NCI-H2171 (cell line): ENCODE measurements at regions not wholly inside any gene's neighbourhood (a gene's known extent, or its start where the extent isn't known, plus 50 kb on each side); places are given as distances from the start of the nearest gene placed in this dataset.

Experiments used
- DNase-seq: peaks from one replicate; lab custom pipeline; 2025; lab: John Stamatoyannopoulos, UW

GRCh38 chr7:96484845-96485244 is 162.9 kb upstream of the SLC25A13 start:
- no peak for DNase-seq

DNA sequence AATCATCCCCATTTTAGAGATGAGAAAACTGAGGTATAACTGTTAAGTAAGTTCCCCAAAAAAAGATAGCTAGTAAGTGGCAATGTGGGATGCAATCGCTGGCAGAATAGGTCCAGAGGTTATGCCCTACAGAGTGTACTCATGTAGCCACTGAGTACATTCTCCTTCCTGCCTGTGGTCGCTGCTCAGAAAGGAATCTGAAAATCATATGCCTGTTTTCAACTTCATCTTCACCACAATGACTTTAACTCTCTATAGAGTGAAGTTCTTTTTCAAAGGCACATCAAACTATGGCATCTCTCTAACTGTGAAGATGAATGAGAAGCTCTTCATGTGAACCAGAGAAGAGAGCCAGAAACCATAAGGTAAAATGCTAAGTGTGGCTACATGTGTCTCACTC is 162.2 kb upstream of the SLC25A13 start:
- DNase-seq = no peak

- no peak for DNase-seq
Measured at GRCh38 chr7:96481796-96482195, 159.9 kb upstream of the SLC25A13 start.

DNA sequence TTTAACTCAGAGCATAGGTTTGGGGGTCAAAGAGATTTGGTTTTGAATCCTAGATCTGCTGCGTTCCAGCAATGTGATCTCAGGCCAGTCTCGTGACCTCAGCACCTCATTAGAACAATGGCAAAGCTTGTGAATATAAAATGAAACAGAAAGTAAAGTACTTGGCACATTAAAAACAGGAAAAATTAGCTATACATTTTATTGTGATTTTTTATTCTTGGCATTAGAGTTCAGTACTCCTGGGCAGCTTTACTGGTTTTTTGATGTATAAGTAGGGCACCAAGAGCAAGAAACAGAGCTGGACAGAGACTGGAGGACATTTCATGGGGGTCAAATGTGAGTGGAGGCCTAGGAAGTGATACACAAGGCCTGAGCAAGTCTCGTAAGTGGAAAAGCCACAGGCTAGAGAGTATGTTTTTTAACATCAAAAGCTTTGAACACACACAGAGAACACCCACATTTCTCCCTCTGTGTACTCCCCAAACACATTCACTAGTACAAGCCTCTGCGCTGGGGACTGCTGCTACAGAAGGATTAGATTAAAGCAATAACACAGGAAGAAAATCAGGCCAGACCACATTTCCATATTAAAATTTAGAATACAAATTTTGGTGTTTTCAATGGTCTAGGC is 157.2 kb upstream of the SLC25A13 start:
- no peak for DNase-seq

DNA sequence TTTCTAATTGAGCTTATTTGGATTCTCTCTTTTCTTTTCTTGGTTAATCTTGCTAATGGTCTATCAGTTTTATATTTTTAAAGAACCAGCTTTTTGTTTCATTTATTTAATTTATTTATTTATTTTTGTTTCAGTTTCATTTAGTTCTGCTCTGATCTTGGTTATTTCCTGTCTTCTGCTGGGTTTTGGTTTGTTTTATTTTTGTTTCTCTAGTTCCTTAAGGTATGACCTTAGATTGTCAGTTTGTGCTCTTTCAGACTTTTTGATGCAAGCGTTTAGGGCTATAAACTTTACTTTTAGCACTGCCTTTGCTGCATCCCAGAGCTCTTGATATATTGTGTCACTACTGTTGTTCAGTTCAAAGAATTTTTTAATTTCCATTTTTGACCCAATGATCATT is 149.7 kb upstream of the SLC25A13 start:
- DNase-seq = no peak

GRCh38 chr7:96452146-96452545 is 130.2 kb upstream of the SLC25A13 start:
- DNase-seq = no peak

DNA sequence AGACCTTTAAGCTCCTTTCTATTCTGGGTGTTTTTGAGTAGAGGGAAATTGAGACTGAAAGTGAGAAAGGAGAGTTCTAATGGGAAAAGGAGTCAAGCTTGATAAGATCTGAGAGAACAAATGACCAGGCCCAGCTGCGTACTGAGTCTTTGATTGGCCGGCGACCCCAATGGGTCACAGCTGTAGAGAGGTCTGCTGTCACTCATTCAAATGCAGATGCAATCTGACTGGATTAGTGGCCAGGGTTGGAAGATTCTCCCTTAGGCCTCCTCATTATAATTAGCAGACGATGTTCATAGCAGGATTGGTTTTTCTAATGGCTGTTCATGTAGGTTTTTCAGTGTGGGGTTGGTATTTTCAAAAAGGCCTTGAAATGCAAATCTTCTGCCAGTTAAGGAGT is 127.2 kb upstream of the SLC25A13 start:
- no peak for DNase-seq

- DNase-seq = no peak
Measured at GRCh38 chr7:96447109-96447645, 125.3 kb upstream of the SLC25A13 start.

DNA sequence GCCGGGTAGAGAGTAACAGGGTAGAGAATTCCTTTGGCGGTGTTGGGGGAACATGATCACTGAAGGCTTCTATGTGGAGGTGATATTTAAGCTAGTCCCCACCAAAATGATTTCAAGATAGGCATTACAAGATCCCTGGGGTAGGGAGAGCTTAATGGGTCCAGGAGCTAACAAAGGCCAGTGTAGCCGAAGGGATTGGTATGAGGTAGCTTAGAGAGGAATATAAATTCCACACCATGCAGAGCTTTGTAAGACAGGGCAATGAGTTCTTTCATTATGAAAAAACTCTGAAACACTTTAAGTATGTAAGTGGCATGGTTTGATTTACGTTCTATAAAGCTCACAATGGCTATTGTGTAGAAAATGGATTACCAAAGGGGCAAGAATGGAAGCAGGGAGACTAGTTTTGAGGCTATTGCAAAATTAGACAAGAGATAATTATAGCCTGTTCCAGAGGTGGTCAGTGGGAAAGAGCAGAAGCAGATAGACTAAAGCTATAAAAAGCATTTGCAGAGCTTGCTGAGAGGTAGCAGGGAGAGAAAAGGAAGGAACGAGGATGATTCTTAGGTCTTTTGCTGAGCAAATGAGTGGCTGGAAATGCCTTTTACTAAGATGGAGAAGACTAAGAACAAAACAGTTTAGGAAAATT is 119.7 kb upstream of the SLC25A13 start:
- DNase-seq = no peak

DNA sequence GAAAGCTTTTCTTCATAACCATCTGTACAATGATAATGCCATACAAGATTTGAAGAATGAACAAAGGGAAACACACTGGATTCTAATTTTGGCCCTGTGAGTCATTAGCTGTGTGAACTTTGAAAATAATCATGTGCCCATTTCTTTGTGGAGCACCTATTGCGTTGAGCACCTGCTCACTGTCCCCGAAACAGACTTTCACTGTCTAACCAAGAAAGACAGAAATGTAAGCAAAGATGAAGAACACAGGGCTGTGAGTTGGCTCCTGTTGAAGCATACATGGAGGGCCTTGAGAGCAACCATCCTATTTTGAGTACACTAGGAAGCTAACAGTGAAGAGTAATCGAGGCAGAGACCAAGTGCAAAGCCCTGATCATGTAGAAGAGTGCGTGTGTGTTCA is 118.4 kb upstream of the SLC25A13 start:
- DNase-seq = no peak

- no peak for DNase-seq
Measured at GRCh38 chr7:96436880-96437279, 115.0 kb upstream of the SLC25A13 start.

- DNase-seq = no peak
Measured at GRCh38 chr7:96430356-96430755, 108.5 kb upstream of the SLC25A13 start.

GRCh38 chr7:96427143-96427542 is 105.2 kb upstream of the SLC25A13 start:
- DNase-seq = no peak

DNA sequence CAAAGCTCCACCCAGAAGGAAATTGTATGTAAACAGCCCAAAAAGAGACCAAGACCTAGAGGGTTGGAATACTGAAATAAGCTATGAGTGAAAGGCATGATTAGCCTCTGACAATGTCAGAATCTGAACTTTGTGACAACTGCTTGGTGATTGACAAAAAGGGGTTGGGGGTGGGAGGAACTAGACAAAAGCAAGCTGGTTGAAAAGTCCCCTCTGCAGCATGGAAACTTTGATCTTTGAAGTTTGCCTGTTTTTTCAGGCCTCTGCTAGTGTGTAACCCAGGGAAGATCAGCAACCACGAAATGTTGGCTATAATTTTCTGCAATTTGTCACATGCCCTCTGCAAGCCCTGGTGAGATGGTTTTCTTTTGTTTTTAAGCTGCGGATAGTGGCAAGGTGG is 104.8 kb upstream of the SLC25A13 start:
- no peak for DNase-seq

DNA sequence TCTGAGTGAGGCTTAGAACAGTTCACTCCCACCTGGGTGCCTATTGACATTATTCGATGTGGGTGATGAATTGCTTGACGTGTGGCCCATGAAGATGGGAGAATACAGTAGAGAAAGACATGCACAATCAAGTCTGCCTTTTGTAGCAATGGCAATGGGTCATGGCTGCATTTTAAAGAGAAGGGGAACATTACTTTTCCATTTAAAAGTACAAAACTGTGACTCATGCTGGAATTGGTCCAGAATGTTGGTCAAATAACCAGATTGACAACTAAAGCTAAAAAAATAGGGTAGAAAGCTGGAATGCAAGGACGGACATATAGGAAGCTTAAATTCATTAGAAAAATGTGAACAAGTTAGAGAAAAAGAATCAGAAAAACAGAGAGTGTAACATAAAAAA is 104.1 kb upstream of the SLC25A13 start:
- DNase-seq = no peak

GRCh38 chr7:96424411-96424810 is 102.5 kb upstream of the SLC25A13 start:
- no peak for DNase-seq

DNA sequence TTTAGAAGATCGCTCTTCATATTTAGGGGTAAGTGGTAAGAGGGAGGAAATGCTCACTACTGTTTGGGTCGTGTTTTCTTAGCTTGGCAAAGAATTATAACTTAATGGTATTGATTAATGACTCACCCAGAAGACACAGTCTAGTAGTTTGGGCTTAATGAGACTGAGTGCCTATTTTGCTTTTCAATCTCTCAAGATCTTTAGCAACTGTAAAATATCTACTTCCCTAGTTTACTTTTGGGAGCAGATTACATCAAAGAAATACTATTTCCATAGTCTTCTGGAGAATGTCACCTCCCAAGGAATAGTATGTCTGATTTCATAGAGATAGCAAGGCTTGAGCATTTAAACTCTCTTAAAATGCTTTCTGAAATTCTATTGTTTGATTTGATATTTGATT is 100.5 kb upstream of the SLC25A13 start:
- no peak for DNase-seq

- peak; percentile 17 for DNase-seq
Measured at GRCh38 chr7:96418581-96418980, 96.7 kb upstream of the SLC25A13 start.

GRCh38 chr7:96417784-96418183 is 95.9 kb upstream of the SLC25A13 start:
- no peak for DNase-seq

GRCh38 chr7:96416599-96416998 is 94.7 kb upstream of the SLC25A13 start:
- no peak for DNase-seq

- no peak for DNase-seq
Measured at GRCh38 chr7:96416116-96416515, 94.2 kb upstream of the SLC25A13 start.

DNA sequence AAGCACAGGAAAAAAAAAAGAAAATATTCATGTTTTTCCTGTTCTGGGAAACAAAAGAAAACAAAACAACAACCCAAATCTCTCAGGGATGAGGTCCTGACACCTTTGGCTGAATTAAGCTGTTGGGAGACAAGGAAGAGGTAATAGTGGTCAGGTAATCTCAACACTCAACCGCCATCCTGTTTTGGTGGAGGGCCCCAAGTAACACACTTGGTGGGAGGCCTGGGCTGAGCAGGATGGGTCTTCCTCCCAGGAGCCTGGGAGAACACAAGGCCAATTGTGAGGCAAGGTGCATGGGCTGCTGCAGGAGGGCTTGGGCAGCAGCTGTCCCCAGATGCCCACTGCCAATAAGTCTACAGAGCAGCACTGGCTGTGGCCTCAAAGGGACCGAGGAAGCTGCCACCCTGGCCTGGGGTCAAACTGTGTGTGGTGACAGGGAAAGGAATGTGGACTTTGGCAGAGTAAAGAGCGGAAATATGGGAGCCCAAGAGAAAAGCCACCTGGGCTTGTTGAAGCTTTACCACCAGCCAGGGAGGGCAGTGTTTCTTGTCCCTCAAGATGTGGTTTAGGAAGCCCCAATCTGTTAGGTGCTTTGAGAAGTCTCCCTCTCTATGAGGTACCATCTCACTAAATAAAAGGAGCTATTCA is 93.5 kb upstream of the SLC25A13 start:
- DNase-seq = no peak

- peak; percentile 4 for DNase-seq
Measured at GRCh38 chr7:96414931-96415292, 93.0 kb upstream of the SLC25A13 start.
